DOHH2 (cell line): ENCODE measurements at regions not wholly inside any gene's neighbourhood (a gene's known extent, or its start where the extent isn't known, plus 50 kb on each side); places are given as distances from the start of the nearest gene placed in this dataset.
"Not testable (repeated sequence)": the region's sequence is repeated elsewhere in the genome, so short reads cannot be mapped to it uniquely, and the experiment has no call there.

Source experiments
- EZH2phosphoT487 ChIP-seq: fragments of 200-600 bp; sonication (generic); IDR thresholded peaks from 2 replicates; pipeline ENCODE4 v1.6.1; 2017; ENCODE audit warnings: borderline replicate concordance, mild to moderate bottlenecking, antibody characterized with exemption, low read length, moderate library complexity, mixed read lengths
- TF ChIP-seq, protein P1 (sequence below): fragments of 200-600 bp; sonication (generic); IDR thresholded peaks from one replicate; pipeline ENCODE4 v1.5.1; 2014; ENCODE audit warnings: antibody characterized with exemption, mild to moderate bottlenecking, low read depth, low read length; ENCODE audit not compliant: poor library complexity, severe bottlenecking

DNA sequence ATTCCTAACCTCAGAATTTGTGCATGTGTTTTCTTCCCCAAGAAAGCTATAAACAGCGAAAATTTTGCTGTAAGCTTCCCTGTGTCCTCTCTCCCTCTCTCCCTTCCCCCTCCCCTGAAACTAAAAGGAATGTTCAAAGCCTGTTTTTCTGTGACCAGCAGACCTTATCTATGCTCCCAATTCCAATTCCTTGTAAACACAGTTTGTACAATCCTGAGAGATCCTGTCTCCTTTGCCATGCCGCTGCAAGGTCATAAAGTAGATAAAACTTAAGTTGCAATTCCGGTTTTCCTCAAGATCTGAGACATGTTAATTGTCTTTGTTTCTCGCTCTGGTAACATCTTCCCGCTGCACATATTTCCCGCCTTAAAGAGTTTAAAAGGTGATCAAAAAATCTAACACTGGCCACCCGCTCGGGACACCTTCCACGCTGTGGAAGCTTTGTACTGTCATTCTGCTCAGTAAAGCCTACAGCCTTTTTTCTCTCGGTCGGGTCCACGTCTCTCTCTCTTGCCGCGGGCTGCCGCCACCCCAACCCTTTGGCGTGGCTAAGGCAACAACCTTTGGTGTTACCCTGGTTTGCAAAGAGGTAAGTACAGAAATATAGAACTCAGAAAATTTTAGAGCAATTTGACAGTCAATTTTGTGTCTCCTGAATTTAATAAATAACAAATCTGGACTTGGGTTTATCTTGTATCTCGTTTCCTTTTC, 793.9 kb upstream of the GRM7 start:
- TF ChIP-seq, protein P1, sequence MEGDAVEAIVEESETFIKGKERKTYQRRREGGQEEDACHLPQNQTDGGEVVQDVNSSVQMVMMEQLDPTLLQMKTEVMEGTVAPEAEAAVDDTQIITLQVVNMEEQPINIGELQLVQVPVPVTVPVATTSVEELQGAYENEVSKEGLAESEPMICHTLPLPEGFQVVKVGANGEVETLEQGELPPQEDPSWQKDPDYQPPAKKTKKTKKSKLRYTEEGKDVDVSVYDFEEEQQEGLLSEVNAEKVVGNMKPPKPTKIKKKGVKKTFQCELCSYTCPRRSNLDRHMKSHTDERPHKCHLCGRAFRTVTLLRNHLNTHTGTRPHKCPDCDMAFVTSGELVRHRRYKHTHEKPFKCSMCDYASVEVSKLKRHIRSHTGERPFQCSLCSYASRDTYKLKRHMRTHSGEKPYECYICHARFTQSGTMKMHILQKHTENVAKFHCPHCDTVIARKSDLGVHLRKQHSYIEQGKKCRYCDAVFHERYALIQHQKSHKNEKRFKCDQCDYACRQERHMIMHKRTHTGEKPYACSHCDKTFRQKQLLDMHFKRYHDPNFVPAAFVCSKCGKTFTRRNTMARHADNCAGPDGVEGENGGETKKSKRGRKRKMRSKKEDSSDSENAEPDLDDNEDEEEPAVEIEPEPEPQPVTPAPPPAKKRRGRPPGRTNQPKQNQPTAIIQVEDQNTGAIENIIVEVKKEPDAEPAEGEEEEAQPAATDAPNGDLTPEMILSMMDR: not testable (repeated sequence)
- TF ChIP-seq EZH2phosphoT487: not testable (repeated sequence)
